GM19395 (cell line): ENCODE measurements at regions not wholly inside any gene's neighbourhood (a gene's known extent, or its start where the extent isn't known, plus 50 kb on each side); places are given as distances from the start of the nearest gene placed in this dataset.

Experiments
- ATAC-seq: cut with Tn5 transposase; IDR thresholded peaks from one replicate; pipeline ENCODE4 v1.9.1; 2021; ENCODE audit warnings: mild to moderate bottlenecking, moderate library complexity; ENCODE audit not compliant: unreplicated experiment

- no peak for ATAC-seq
These were observed 209.0 kb downstream of the EFHB start for GRCh38 chr3:19725000-19725399.

GRCh38 chr3:19717736-19718135, 216.3 kb downstream of the EFHB start:
- ATAC-seq = no peak

GRCh38 chr3:19711160-19711782, 222.7 kb downstream of the EFHB start:
- no peak for ATAC-seq

- no peak for ATAC-seq
These were observed 231.5 kb downstream of the EFHB start for GRCh38 chr3:19702416-19703078.

GRCh38 chr3:19688767-19689166, 245.2 kb downstream of the EFHB start:
- peak; percentile 68 for ATAC-seq

- ATAC-seq = no peak
These were observed 265.9 kb downstream of the EFHB start for GRCh38 chr3:19668163-19668562.

GRCh38 chr3:19662486-19662885, 271.5 kb downstream of the EFHB start:
- ATAC-seq = no peak

- ATAC-seq = no peak
These were observed 281.7 kb downstream of the EFHB start for GRCh38 chr3:19652336-19652735.

GRCh38 chr3:19645093-19645492, 288.9 kb downstream of the EFHB start:
- peak; percentile 60 for ATAC-seq

- ATAC-seq = peak; percentile 79
These were observed 289.6 kb downstream of the EFHB start for GRCh38 chr3:19644405-19644804.

GRCh38 chr3:19641408-19641807, 292.6 kb downstream of the EFHB start:
- no peak for ATAC-seq

- ATAC-seq = no peak
These were observed 301.6 kb downstream of the EFHB start for GRCh38 chr3:19632099-19633074.

- peak; percentile 85 for ATAC-seq
These were observed 335.1 kb downstream of the EFHB start for GRCh38 chr3:19598870-19599269.

- peak; percentile 66 for ATAC-seq
These were observed 337.6 kb downstream of the EFHB start for GRCh38 chr3:19596408-19596807.

- ATAC-seq = no peak
These were observed 338.1 kb downstream of the EFHB start for GRCh38 chr3:19595884-19596283.
